GM23338 (cell line): ENCODE measurements at regions not wholly inside any gene's neighbourhood (a gene's known extent, or its start where the extent isn't known, plus 50 kb on each side); places are given as distances from the start of the nearest gene placed in this dataset.

Source experiments
- CREB1 ChIP-seq: fragments of 250-450 bp; sonication (Bioruptor Pico); IDR thresholded peaks from 2 replicates; pipeline ENCODE4 v1.5.0; 2020; ENCODE audit warnings: low read depth, mild to moderate bottlenecking, moderate library complexity
- CTCF ChIP-seq, 2 experiments: fragments of 200-600 bp in 1 of 2; sonication (generic) in 1 of 2; conservative IDR thresholded peaks; 2 replicates each; pipeline versions ENCODE4 v1.5.1 to v1.6.1; 2016 to 2017; ENCODE audit warnings: antibody characterized with exemption in 2 of 2, low read depth in 2 of 2, mild to moderate bottlenecking in 2 of 2, moderate library complexity in 1 of 2
- ETS1 ChIP-seq: IDR thresholded peaks from 2 replicates; pipeline ENCODE4 v1.6.1; 2016; ENCODE audit warnings: antibody characterized with exemption
- EZH2 ChIP-seq: fragments of 200-600 bp; sonication (generic); IDR thresholded peaks from one replicate; pipeline ENCODE4 v1.8.0; 2017; ENCODE audit warnings: antibody characterized with exemption, mild to moderate bottlenecking, low read depth; ENCODE audit not compliant: unreplicated experiment
- EZH2phosphoT487 ChIP-seq: fragments of 200-600 bp; sonication (generic); IDR thresholded peaks from one replicate; pipeline ENCODE4 v1.8.1; 2018; ENCODE audit warnings: antibody characterized with exemption; ENCODE audit not compliant: unreplicated experiment
- JUNB ChIP-seq: IDR thresholded peaks from one replicate; pipeline ENCODE4 v1.6.1; 2016; ENCODE audit warnings: antibody characterized with exemption; ENCODE audit not compliant: unreplicated experiment
- NANOG ChIP-seq: IDR thresholded peaks from 2 replicates; pipeline ENCODE4 v1.6.1; 2016; ENCODE audit warnings: antibody characterized with exemption, borderline replicate concordance
- POLR2AphosphoS5 ChIP-seq: IDR thresholded peaks from 2 replicates; pipeline ENCODE4 v1.6.1; 2016; ENCODE audit warnings: antibody characterized with exemption, low read depth
- REST ChIP-seq: IDR thresholded peaks from one replicate; pipeline ENCODE4 v1.6.1; 2018; ENCODE audit warnings: antibody characterized with exemption; ENCODE audit not compliant: unreplicated experiment
- STAT1 ChIP-seq: IDR thresholded peaks from one replicate; pipeline ENCODE4 v1.6.1; 2016; ENCODE audit warnings: antibody characterized with exemption; ENCODE audit not compliant: unreplicated experiment
- ZNF114 ChIP-seq: fragments of 250-450 bp; sonication (Bioruptor Pico); IDR thresholded peaks from 2 replicates; pipeline ENCODE4 v1.5.0; 2020; ENCODE audit warnings: mild to moderate bottlenecking, moderate library complexity

GRCh38 chr13:34862716-34863115, 79.4 kb upstream of the NBEA start:
- no peak for TF ChIP-seq EZH2phosphoT487
- TF ChIP-seq POLR2AphosphoS5, result no peak
- no peak for TF ChIP-seq CTCF (conservative IDR thresholded peaks at IDR 0.05; ENCODE audit: low read depth in 2 of 2)
- no peak for TF ChIP-seq EZH2
- TF ChIP-seq CREB1 (CRISPR knock-in tag), result no peak
- no peak for TF ChIP-seq REST
- no peak for TF ChIP-seq ETS1
- TF ChIP-seq STAT1, result no peak
- TF ChIP-seq NANOG, result no peak
- no peak for TF ChIP-seq ZNF114
- TF ChIP-seq JUNB, result no peak
